HCT116 (cell line): ENCODE measurements at regions not wholly inside any gene's neighbourhood (a gene's known extent, or its start where the extent isn't known, plus 50 kb on each side); places are given as distances from the start of the nearest gene placed in this dataset.

Source experiments
- ATAC-seq: fragments of 200-7000 bp; cut with Tn5 transposase; 2 replicates; pipeline ENCODE4 v1.9.1; 2020; ENCODE audit warnings: mild to moderate bottlenecking, moderate library complexity
- BruUV-seq: library from RNA; stranded (reverse); fragments of 400-500 nt; replicated peaks from 2 replicates; lab custom pipeline; 2021; lab: Mats Ljungman, UMichigan
- CTCF ChIA-PET: fragments of 300-600 bp; sonication (Branson Sonifier 250); formaldehyde crosslinking; loops from one replicate; lab custom pipeline; 2021; ENCODE audit warnings: antibody characterized with exemption; lab: Charles Lee
- POLR2A ChIA-PET: fragments of 300-600, 350-600 bp; sonication (Branson Sonifier 250); formaldehyde crosslinking; loops from one replicate; lab custom pipeline; 2021; ENCODE audit warnings: antibody characterized with exemption; lab: Charles Lee
- RAD21 ChIA-PET, 2 experiments: fragments of 300-600 bp; sonication (Branson Sonifier 250); formaldehyde crosslinking; loops; one replicate each; lab custom pipeline; 2023; ENCODE audit warnings: low total read pairs in 2 of 2; ENCODE audit not compliant: uncharacterized antibody in 2 of 2, unreplicated experiment in 2 of 2, low non-redundant PET in 1 of 2; lab: Charles Lee
- DNase-seq: peaks from one replicate; pipeline ENCODE4 v3.0.0-alpha.2; 2010; ENCODE audit warnings: low read depth, low spot score
- H2AFZ ChIP-seq: fragments of 200-600 bp; shearing (Covaris generic), sonication (generic); 2 replicates; pipeline ENCODE4 v1.6.1; 2017; ENCODE audit warnings: low read depth, mixed run types, mixed read lengths, antibody characterized with exemption, low read length; ENCODE audit not compliant: poor library complexity, severe bottlenecking
- H3K27ac ChIP-seq: 2 replicates; pipeline ENCODE4 v1.5.1; 2012; ENCODE audit warnings: low read depth, low read length
- H3K27me3 ChIP-seq: fragments of 200-600 bp; sonication (generic); 2 replicates; pipeline ENCODE4 v1.6.1; 2016; ENCODE audit warnings: mixed run types, low read length, mixed read lengths; ENCODE audit not compliant: insufficient read depth
- H3K36me3 ChIP-seq, 2 experiments: fragments of 200-500 bp in 1 of 2; fragments of 200-600 bp in 1 of 2; sonication (Bioruptor generic) in 1 of 2; sonication (generic) in 1 of 2; 2 replicates each; pipeline versions ENCODE4 v1.5.1 to v1.6.1; 2014 to 2016; ENCODE audit warnings: low read length in 2 of 2, inconsistent platforms in 1 of 2, mixed read lengths in 1 of 2, mixed run types in 1 of 2; ENCODE audit not compliant: insufficient read depth in 2 of 2, control insufficient read depth in 1 of 2
- H3K4me1 ChIP-seq, 2 experiments: fragments of 200-600 bp in 1 of 2; sonication (generic) in 1 of 2; 2 replicates each; pipeline versions ENCODE4 v1.5.1 to v1.6.1; 2012 to 2017; ENCODE audit warnings: low read length in 2 of 2, inconsistent platforms in 1 of 2, mild to moderate bottlenecking in 1 of 2, mixed read lengths in 1 of 2, mixed run types in 1 of 2, moderate library complexity in 1 of 2; ENCODE audit not compliant: insufficient read depth in 2 of 2, control insufficient read depth in 1 of 2
- H3K4me2 ChIP-seq: fragments of 200-600 bp; sonication (generic); 2 replicates; pipeline ENCODE4 v1.6.1; 2017; ENCODE audit warnings: mixed run types, low read length, mixed read lengths
- H3K4me3 ChIP-seq, 2 experiments: fragments of 200-600 bp in 1 of 2; sonication (generic) in 1 of 2; replicated peaks in 1 of 2; 2 replicates each; pipeline ENCODE4 v1.5.1; 2011 to 2016; ENCODE audit warnings: low read length in 2 of 2, control low read depth in 1 of 2, low read depth in 1 of 2, mild to moderate bottlenecking in 1 of 2, mixed read lengths in 1 of 2, mixed run types in 1 of 2
- H3K79me2 ChIP-seq: fragments of 200-600 bp; sonication (generic); 2 replicates; pipeline ENCODE4 v1.6.1; 2017; ENCODE audit warnings: mild to moderate bottlenecking, mixed run types, low read length, moderate library complexity, mixed read lengths; ENCODE audit not compliant: insufficient read depth
- H3K9ac ChIP-seq: fragments of 200-600 bp; sonication (generic); 2 replicates; pipeline ENCODE4 v1.6.1; 2016; ENCODE audit warnings: low read length, mixed read lengths
- H3K9me2 ChIP-seq: fragments of 200-600 bp; sonication (generic), shearing (Covaris generic); 2 replicates; pipeline ENCODE4 v1.6.1; 2017; ENCODE audit warnings: mixed run types, mild to moderate bottlenecking, moderate library complexity; ENCODE audit not compliant: insufficient read depth
- H3K9me3 ChIP-seq, 2 experiments: fragments of 200-500 bp in 1 of 2; fragments of 200-600 bp in 1 of 2; sonication (Bioruptor generic) in 1 of 2; sonication (generic) in 1 of 2; 2 replicates each; pipeline ENCODE4 v1.6.1; 2014 to 2017; ENCODE audit warnings: low read length in 2 of 2, mixed read lengths in 2 of 2, inconsistent platforms in 1 of 2, low read depth in 1 of 2, mild to moderate bottlenecking in 1 of 2, mixed run types in 1 of 2, moderate library complexity in 1 of 2; ENCODE audit not compliant: control insufficient read depth in 1 of 2, insufficient read depth in 1 of 2
- H4K20me1 ChIP-seq: fragments of 200-600 bp; sonication (generic), shearing (Covaris generic); 2 replicates; pipeline ENCODE4 v1.6.1; 2017; ENCODE audit warnings: mixed run types, mild to moderate bottlenecking, moderate library complexity; ENCODE audit not compliant: insufficient read depth
- CBX3 ChIP-seq: IDR thresholded peaks from 2 replicates; pipeline ENCODE4 v1.6.1; 2012; ENCODE audit warnings: low read depth
- FOSL1 ChIP-seq: IDR thresholded peaks from 2 replicates; pipeline ENCODE4 v1.6.1; 2012; ENCODE audit warnings: low read depth
- JUND ChIP-seq: IDR thresholded peaks from 2 replicates; pipeline ENCODE4 v1.6.1; 2012
- MAX ChIP-seq: IDR thresholded peaks from 2 replicates; pipeline ENCODE4 v1.6.1; 2012
- POLR2AphosphoS5 ChIP-seq: IDR thresholded peaks from 2 replicates; pipeline ENCODE4 v1.6.1; 2011; ENCODE audit warnings: mild to moderate bottlenecking, low read depth, low read length, moderate library complexity
- RAD21 ChIP-seq: IDR thresholded peaks from 2 replicates; pipeline ENCODE4 v1.6.1; 2012; ENCODE audit warnings: low read depth, mild to moderate bottlenecking
- SP1 ChIP-seq: IDR thresholded peaks from 2 replicates; pipeline ENCODE4 v1.6.1; 2012; ENCODE audit warnings: low read depth
- ZNF274 ChIP-seq: fragments of 200-500 bp; sonication (Bioruptor generic); IDR thresholded peaks from 2 replicates; pipeline ENCODE4 v1.6.1; 2014; ENCODE audit warnings: mild to moderate bottlenecking, low read depth, low read length, inconsistent platforms
- intact Hi-C: fragments of 100-400 bp; cut with micrococcal nuclease; formaldehyde crosslinking; loops from 2 replicates; pipeline ENCODE4 v1.10.0; 2022

GRCh38 chr12:127293507-127294310 lies 973.3 kb upstream of the TMEM132C start (continued):
- TF ChIP-seq FOSL1 (no peak), JUND (no peak), MAX (0 out of 2 replicates have a peak, but pooled peaks have one; percentile 48), CBX3 (0 out of 2 replicates have a peak, but pooled peaks have one; percentile 27)

GRCh38 chr12:127294651-127295210 lies 972.2 kb upstream of the TMEM132C start:
- ChIA-PET RAD21 (no interaction called here), CTCF (interaction anchor here (1.0 kb wide), 1 partner anchor 87 kb away, joined by 3 read pairs; no protein-coding TSS in a partner anchor)
- Histone ChIP-seq H3K36me3 (no peaks in the 10 kb centered on the region), H3K27ac (no peak overlapping the region), H3K9me2 (no peaks in the 10 kb centered on the region), H3K79me2 (no peaks in the 10 kb centered on the region), H3K4me3 (no peak overlapping the region), H2AFZ (no peak overlapping the region), H4K20me1 (no peaks in the 10 kb centered on the region), H3K9ac (no peak overlapping the region)
- no peak for DNase-seq
- intact Hi-C loops, result loop anchor here (5.0 kb wide), 1 partner anchor 422 kb away; no protein-coding TSS in a partner anchor
- TF ChIP-seq POLR2AphosphoS5 (no peak), RAD21 (no peak), ZNF274 (no peak), SP1 (no peak)
- TF ChIP-seq, all 23 proteins: peak for 0
- BruUV-seq, result no TSS peak
- no peak for ATAC-seq
- Histone ChIP-seq H3K4me1 (no peaks in the 10 kb centered on the region), H3K27me3 (no peaks in the 10 kb centered on the region), H3K4me2 (no peak overlapping the region), H3K9me3 (no peaks in the 10 kb centered on the region)
- POLR2A ChIA-PET, result no interaction called here
